GM18909 (cell line): ENCODE measurements at regions not wholly inside any gene's neighbourhood (a gene's known extent, or its start where the extent isn't known, plus 50 kb on each side); places are given as distances from the start of the nearest gene placed in this dataset.

Source experiments
- ATAC-seq: cut with Tn5 transposase; IDR thresholded peaks from one replicate; pipeline ENCODE4 v1.9.1; 2021; ENCODE audit warnings: mild to moderate bottlenecking; ENCODE audit not compliant: unreplicated experiment, poor library complexity

DNA sequence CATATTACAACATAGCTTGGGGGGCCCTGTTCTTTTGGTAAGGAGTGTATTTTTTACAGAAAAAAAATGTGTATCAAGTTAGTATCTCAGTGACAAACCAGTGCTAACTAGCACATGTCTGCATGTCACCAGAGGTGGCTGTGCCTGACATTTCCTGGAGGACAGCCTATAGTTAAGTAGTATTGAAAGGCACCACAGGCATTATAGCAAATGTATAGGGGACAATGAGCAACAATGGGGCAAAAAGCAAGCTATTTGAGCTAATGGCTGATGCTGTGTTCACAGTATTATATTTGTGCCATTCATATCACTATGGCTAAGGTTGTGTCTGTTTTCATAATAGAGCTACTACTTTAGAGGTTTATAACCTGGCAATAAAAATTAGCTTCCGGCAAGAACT, 1644.0 kb downstream of the MAT2B start:
- no peak for ATAC-seq

- ATAC-seq = no peak
These were observed 1646.6 kb downstream of the MAT2B start for GRCh38 chr5:165152058-165152457.

- ATAC-seq = no peak
These were observed 1651.8 kb downstream of the MAT2B start for GRCh38 chr5:165157219-165157618.

- ATAC-seq = no peak
These were observed 1655.8 kb downstream of the MAT2B start for GRCh38 chr5:165161204-165161603.

DNA sequence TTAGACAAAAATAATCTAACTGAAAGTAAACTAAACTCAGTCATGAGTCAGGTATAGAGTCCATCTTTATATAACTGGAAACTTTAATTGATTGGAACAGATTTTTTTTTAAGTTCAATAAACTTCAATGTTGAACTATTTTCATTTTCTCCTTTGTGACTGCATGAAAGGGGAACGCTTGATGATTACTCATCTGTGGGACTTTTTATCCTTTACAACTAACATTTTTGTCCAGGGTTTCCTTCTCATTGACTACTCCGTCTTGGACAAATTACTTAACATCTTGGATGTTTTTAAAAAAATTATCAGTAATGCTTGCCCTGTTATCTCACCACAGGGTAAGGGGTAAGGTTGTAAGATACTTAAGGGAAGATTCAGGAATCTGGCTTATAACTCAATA, 1658.4 kb downstream of the MAT2B start:
- ATAC-seq = no peak

GRCh38 chr5:165173651-165174050, 1668.2 kb downstream of the MAT2B start:
- ATAC-seq = no peak

DNA sequence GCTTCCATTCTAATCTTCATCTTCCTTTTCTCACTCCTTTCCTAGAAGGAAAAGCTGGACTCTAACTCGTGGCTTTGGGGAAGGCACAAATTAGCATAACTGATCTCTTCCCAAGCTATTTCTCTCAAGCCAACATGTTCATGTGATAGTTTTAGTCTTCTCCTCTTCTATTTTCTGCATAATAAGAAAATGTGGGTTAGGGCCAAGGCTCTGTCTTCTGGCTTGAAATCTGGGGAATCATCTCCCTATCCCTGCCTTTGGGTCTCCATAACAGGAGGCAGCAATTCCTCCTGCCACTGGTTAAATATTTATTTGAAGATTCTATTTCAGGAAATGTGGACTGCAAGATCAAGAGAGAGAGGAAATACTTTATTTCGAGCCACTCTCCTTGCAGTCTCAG, 1669.6 kb downstream of the MAT2B start:
- ATAC-seq = no peak

- no peak for ATAC-seq
These were observed 1678.8 kb downstream of the MAT2B start for GRCh38 chr5:165184183-165184582.

DNA sequence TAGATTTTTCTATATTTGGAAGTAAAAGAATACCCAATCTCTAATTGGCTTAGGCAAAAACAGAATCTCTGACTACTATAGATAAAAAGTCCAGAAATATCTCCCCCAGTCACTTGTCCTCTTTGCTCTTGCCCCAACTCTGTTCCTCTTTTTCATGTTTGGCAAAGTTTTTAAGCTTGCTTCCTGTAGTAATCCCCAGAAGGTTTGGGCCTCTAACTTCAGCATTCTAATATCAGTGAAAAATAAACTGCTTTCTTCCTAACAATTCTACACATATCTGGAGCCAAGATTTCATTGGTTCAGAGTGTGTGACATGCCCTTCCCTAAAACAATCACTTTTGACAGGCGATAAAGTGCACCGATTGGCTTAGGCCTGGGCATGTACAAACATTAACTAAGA, 1680.3 kb downstream of the MAT2B start:
- ATAC-seq = no peak

GRCh38 chr5:165187815-165188214, 1682.4 kb downstream of the MAT2B start:
- ATAC-seq = no peak

DNA sequence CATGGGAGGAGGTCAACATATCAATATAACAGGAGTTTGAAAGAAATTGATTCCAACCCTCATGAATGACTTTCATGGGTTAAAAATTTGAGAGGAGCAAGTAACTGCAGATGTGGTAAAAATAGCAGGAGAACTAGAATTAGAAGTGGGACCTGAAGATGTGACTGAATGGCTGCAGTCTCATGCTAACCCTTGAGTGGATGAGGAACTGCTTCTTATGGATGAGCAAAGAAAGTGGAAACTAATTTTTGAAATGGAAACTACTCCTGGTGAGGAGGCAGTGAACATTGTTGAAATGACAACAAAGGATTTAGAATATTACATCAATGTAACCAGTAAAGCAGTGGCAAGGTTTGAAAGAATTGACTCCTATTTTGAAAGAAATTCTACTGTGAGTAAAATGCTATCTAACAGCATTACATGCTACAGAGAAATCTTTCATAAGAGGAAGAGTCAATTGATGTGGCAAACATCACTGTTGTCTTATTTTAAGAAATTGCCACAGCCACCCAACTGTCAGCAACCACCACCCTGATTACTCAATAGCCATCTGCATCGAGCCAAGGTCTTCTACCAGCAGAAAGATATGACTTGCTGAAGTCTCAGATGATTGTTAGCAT, 1683.2 kb downstream of the MAT2B start:
- no peak for ATAC-seq

DNA sequence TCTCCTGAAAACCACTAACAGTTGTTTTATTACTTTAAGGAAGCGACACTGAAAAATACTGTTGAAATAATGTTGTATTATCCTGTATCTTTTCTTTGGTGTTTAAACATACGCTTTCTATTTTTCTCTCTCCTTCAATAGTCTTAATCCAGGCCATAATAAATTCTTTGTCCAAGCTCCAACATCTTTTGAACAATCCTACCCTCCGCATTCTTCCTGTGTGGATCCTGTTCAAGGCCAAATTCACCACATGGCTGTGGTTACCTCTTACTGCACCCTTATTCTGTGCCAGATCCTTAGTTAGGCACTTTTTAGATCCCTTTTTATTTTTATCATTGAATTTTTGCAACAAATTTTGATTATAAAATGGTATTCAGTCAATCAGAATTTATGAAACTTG, 1691.5 kb downstream of the MAT2B start:
- ATAC-seq = no peak

DNA sequence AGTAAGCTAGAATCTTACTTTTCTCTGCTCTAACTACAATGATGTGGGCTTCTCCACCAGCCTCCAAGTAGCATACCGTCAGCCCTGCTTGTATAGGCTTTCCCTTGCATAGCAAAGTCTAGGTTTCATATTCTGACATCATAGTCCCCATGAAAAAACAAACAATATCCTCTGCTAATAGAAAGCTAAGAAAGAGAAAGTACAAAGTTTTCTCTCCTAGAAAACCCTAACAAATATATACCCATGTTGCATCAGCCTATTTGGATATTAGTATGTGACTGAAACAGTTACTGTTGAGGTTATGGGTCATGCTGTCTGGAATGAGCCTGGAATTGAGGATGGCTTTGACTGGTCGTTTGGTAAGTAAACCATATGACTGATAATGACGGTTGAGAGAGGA, 1696.0 kb downstream of the MAT2B start:
- ATAC-seq = no peak

DNA sequence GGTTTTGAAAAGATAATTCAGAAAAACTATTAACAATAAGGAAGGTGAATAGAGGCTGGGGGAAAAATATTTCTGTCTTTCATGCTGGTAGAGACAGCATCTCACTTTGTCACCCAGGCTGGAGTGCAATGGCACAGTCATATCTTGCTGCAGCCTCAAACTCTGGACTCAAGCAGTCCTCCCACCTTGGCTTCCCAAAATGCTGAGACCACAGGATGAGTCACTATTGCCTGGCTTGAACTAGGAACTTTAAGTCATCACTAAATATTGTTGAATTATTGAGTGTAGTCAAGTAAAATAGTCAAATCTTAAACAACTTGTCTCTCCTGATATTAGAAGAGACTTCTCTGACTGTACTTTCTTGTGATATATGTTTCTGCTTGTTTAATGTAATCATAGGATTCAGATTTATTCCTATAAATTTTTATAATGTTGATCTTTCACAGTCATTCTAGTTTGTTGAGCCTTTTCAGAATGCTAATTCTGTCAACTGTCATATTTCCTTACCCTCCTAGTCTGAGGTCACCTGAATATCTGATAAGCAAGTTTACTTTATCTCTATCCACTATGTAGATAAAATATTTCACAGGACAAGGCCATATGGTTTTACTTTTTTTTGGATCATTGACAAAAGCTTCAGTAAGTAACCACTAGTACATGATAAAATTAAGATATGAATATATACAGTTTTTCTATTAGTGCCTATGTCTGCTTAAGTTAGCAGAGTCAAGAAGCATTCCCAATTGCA, 1696.5 kb downstream of the MAT2B start:
- no peak for ATAC-seq

- ATAC-seq = no peak
These were observed 1697.1 kb downstream of the MAT2B start for GRCh38 chr5:165202519-165202910.

DNA sequence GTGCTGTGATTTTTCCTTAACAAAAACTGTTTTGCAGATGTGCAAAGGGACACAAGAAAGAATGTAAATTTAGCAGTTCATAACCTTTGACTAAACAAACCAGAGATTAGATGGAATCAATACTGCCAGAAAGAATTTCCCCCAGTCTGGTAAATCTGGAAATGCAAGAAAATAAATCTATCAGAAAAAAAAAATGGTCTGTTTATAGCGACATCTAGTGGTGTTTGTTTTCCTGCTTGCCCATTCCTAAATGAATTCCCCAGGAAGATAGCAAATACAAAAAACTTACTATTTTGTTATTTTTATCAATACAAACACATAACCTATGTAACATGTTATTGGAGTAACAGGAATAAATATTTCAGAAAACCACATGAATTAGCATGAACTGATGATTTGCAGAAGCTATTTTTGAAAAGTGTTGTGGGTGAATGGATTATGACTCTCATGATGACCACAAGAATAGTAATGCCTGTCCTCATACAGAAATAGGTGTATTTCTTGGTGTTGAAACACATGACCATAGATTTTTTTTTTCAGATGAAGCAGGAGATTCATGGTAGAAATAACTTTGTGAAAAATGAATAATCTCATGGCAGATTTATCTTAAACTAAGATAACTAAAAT, 1703.8 kb downstream of the MAT2B start:
- ATAC-seq = no peak

- no peak for ATAC-seq
These were observed 1719.1 kb downstream of the MAT2B start for GRCh38 chr5:165224366-165225045.

GRCh38 chr5:165227515-165227914, 1722.1 kb downstream of the MAT2B start:
- no peak for ATAC-seq

- ATAC-seq = no peak
These were observed 1722.8 kb downstream of the MAT2B start for GRCh38 chr5:165228184-165228583.

- ATAC-seq = no peak
These were observed 1726.5 kb downstream of the MAT2B start for GRCh38 chr5:165231821-165232508.
